DMS153 (cell line): ENCODE measurements at regions not wholly inside any gene's neighbourhood (a gene's known extent, or its start where the extent isn't known, plus 50 kb on each side); places are given as distances from the start of the nearest gene placed in this dataset.
"Not testable (repeated sequence)": the region's sequence is repeated elsewhere in the genome, so short reads cannot be mapped to it uniquely, and the experiment has no call there.

Experiments used
- DNase-seq: peaks from one replicate; lab custom pipeline; 2025; lab: John Stamatoyannopoulos, UW

GRCh38 chr5:130324953-130325671, 420.8 kb downstream of the CHSY3 start:
- DNase-seq = no peak

GRCh38 chr5:130323804-130324454, 419.7 kb downstream of the CHSY3 start:
- no peak for DNase-seq

- DNase-seq = no peak
Observed at GRCh38 chr5:130321931-130322330, 417.7 kb downstream of the CHSY3 start.

- no peak for DNase-seq
Observed at GRCh38 chr5:130316971-130317680, 412.9 kb downstream of the CHSY3 start.

- DNase-seq = no peak
Observed at GRCh38 chr5:130295235-130295634, 391.0 kb downstream of the CHSY3 start.

GRCh38 chr5:130294798-130295197, 390.5 kb downstream of the CHSY3 start:
- DNase-seq = not testable (repeated sequence)

- no peak for DNase-seq
Observed at GRCh38 chr5:130290219-130290618, 386.0 kb downstream of the CHSY3 start.

- DNase-seq = no peak
Observed at GRCh38 chr5:130289132-130290088, 385.1 kb downstream of the CHSY3 start.

GRCh38 chr5:130287438-130287837, 383.2 kb downstream of the CHSY3 start:
- DNase-seq = no peak

GRCh38 chr5:130286971-130287370, 382.7 kb downstream of the CHSY3 start:
- DNase-seq = no peak

- no peak for DNase-seq
Observed at GRCh38 chr5:130282049-130282448, 377.8 kb downstream of the CHSY3 start.

GRCh38 chr5:130280528-130281217, 376.4 kb downstream of the CHSY3 start:
- no peak for DNase-seq

GRCh38 chr5:130279386-130279785, 375.1 kb downstream of the CHSY3 start:
- DNase-seq = no peak

- DNase-seq = no peak
Observed at GRCh38 chr5:130278136-130278535, 373.9 kb downstream of the CHSY3 start.

- DNase-seq = no peak
Observed at GRCh38 chr5:130277522-130277921, 373.3 kb downstream of the CHSY3 start.

GRCh38 chr5:130277002-130277401, 372.7 kb downstream of the CHSY3 start:
- no peak for DNase-seq

GRCh38 chr5:130272837-130273236, 368.6 kb downstream of the CHSY3 start:
- DNase-seq = no peak

GRCh38 chr5:130270786-130271185, 366.5 kb downstream of the CHSY3 start:
- no peak for DNase-seq

GRCh38 chr5:130268489-130268888, 364.2 kb downstream of the CHSY3 start:
- DNase-seq = no peak

- no peak for DNase-seq
Observed at GRCh38 chr5:130267926-130268325, 363.7 kb downstream of the CHSY3 start.

GRCh38 chr5:130260481-130260880, 356.2 kb downstream of the CHSY3 start:
- no peak for DNase-seq
